Heart right ventricle (tissue), 16 donors: ENCODE measurements at regions not wholly inside any gene's neighbourhood (a gene's known extent, or its start where the extent isn't known, plus 50 kb on each side); places are given as distances from the start of the nearest gene placed in this dataset.

ENCODE experiments used
- ATAC-seq, 8 donors: fragments of 200-7000 bp; cut with Tn5 transposase; one replicate each; pipeline ENCODE4 v1.9.1; 2020; ENCODE audit warnings: mild to moderate bottlenecking in 8 of 8, moderate library complexity in 8 of 8, moderate number of reproducible peaks in 1 of 8
- DNase-seq, 2 donors: peaks; one replicate each; pipeline ENCODE4 v3.0.0-alpha.2; 2020
- H3K27ac ChIP-seq, 10 donors: fragments of 200-600 bp; sonication (generic) in 2 of 10; one replicate each; pipeline versions ENCODE4 v1.5.0 to v1.8.0; 2020 to 2022; ENCODE audit warnings: mild to moderate bottlenecking in 3 of 10
- H3K27me3 ChIP-seq, 7 donors: fragments of 200-600 bp; one replicate each; pipeline ENCODE4 v1.8.0; 2021 to 2022; ENCODE audit warnings: mild to moderate bottlenecking in 2 of 7
- H3K36me3 ChIP-seq, 9 donors: fragments of 200-600 bp; sonication (generic) in 1 of 9; one replicate each; pipeline versions ENCODE4 v1.5.0 to v1.8.0; 2020 to 2022; ENCODE audit warnings: mild to moderate bottlenecking in 2 of 9
- H3K4me1 ChIP-seq, 9 donors: fragments of 200-600 bp; sonication (generic) in 1 of 9; one replicate each; pipeline versions ENCODE4 v1.5.0 to v1.8.0; 2020 to 2022; ENCODE audit warnings: mild to moderate bottlenecking in 4 of 9
- H3K4me3 ChIP-seq, 10 donors: fragments of 200-600 bp; sonication (generic) in 2 of 10; one replicate each; pipeline versions ENCODE4 v1.5.0 to v1.8.0; 2020 to 2022; ENCODE audit warnings: mild to moderate bottlenecking in 7 of 10, moderate library complexity in 2 of 10
- H3K9me3 ChIP-seq, 11 donors: fragments of 200-600 bp in 10 of 11; sonication (generic) in 2 of 11; one replicate each; pipeline versions ENCODE4 v1.5.0 to v1.8.0; 2013 to 2022; ENCODE audit warnings: mild to moderate bottlenecking in 2 of 11, control low read depth in 1 of 11, moderate library complexity in 1 of 11
- WGBS, 2 donors: extraction: QIAGEN DNeasy Blood & Tissue Kit; methylation state at CpG; one replicate each; pipeline ENCODE4 v1.1.7; 2013; ENCODE audit warnings: inconsistent platforms in 1 of 2; 5-methylcytosine and 5-hydroxymethylcytosine counted together
- intact Hi-C, 10 donors: fragments of 100-400 bp; cut with DNase I; formaldehyde crosslinking; loops; one replicate each; pipeline versions ENCODE4 v1.11.1 to v1.14.2; 2022
- TF ChIP-seq, protein P1 (sequence below), 9 donors: fragments of 200-600 bp; sonication (generic) in 2 of 9; IDR thresholded peaks; one replicate each; pipeline versions ENCODE4 v1.5.0 to v1.8.0; 2021 to 2022; ENCODE audit warnings: antibody characterized with exemption in 9 of 9, mild to moderate bottlenecking in 5 of 9, moderate library complexity in 1 of 9
- donor health status: Arrhythmogenic right ventricular cardiomyopathy.
- donor health status: ischemic (EF 13 %, LVEDD 7.1; RV severe dilation, severe dysfunction).
- donor health status: healthy with polysubstance abuse.
- donor health status: DM: no; HTN: yes; CAD: no.
- donor health status: DM: no; HTN: no; CAD: no.
- donor health status: ischemic (EF 25% LVEDD 6.9; RV normal size, moderate dysfunction).
- donor health status: ischemic (EF 25% LVEDD 5.7; RV mildly dilated, moderate dysfunction).
- donor health status: healthy.
- donor health status: DM: yes; HTN: yes; CAD: no.
- donor health status: Ischemic cardiomyopathy.
- donor health status: ischemic (EF 35%, LVEDD 5.7; RV mildly dilated, moderate dysfunction).
- donor health status: nonischemic (EF 11% LVEDD 7.7; RV severe dilation, severe dysfunction).
- donor health status: DM: yes; HTN: yes; CAD: no.
- donor health status: PGD.
- donor health status: ischemic (EF 29% LVEDD 5.4; RV normal size, mild dysfunction).
- donor health status: nonischemic (EF 23%, LVEDD 6.1; RV moderate dilation, normal function).

DNA sequence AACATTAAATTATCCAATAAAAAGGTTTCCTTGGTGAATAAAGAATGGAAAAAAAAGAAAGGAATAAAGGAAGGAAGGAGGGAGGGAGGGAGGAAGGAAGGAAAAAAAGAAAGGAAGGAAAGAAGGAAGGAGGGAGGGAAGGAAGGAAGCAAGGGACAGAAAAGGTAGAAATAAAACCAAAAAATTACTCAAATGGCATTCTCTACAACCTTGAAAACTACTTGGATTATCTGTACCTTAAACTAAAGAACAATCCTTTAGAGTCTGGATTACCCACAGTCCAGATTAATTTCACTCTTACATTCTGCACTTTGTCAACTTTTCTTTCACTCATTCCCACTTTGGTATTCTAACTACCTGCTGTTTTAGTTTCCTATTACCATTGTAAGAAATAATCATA lies 361.8 kb upstream of the ADGRB3 start:
- H3K4me3 ChIP-seq = no peak overlapping the region
- H3K27me3 ChIP-seq = no peaks in the 10 kb centered on the region
- intact Hi-C loops = no loop called here
- TF ChIP-seq, protein P1, sequence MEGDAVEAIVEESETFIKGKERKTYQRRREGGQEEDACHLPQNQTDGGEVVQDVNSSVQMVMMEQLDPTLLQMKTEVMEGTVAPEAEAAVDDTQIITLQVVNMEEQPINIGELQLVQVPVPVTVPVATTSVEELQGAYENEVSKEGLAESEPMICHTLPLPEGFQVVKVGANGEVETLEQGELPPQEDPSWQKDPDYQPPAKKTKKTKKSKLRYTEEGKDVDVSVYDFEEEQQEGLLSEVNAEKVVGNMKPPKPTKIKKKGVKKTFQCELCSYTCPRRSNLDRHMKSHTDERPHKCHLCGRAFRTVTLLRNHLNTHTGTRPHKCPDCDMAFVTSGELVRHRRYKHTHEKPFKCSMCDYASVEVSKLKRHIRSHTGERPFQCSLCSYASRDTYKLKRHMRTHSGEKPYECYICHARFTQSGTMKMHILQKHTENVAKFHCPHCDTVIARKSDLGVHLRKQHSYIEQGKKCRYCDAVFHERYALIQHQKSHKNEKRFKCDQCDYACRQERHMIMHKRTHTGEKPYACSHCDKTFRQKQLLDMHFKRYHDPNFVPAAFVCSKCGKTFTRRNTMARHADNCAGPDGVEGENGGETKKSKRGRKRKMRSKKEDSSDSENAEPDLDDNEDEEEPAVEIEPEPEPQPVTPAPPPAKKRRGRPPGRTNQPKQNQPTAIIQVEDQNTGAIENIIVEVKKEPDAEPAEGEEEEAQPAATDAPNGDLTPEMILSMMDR (IDR thresholded peaks at IDR 0.05) = no peak
- peaks cover 0 to 7% (median 0%) of the 10 kb centered on the region in 11 donors for H3K9me3 ChIP-seq
- no peak overlapping the region for H3K27ac ChIP-seq
- H3K36me3 ChIP-seq = no peaks in the 10 kb centered on the region
- ATAC-seq (no peak), DNase-seq (no peak)
- no peaks in the 10 kb centered on the region for H3K4me1 ChIP-seq

DNA sequence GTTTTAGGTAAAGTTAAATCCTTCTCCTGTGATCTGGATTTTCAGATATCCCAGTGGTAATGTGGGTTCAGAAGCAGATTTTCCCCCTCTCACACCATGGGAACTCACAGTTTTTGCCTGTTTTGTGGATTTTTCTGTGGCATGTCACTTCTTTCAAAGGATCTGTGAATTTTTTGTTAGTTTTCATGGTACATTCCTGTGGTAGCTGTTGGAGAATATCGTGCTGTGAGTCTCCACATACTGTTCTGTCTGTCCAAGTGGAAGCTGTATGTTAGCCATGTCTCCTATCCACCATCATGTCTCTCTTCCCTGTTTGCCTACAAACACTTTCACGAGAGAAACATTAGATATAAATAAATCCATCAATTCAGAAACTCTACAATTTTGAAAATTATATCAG lies 378.7 kb upstream of the ADGRB3 start:
- no peak for DNase-seq
- 60 to 71% methylated on average over 2 of the region's 2 CpGs for WGBS, 2 donors

DNA sequence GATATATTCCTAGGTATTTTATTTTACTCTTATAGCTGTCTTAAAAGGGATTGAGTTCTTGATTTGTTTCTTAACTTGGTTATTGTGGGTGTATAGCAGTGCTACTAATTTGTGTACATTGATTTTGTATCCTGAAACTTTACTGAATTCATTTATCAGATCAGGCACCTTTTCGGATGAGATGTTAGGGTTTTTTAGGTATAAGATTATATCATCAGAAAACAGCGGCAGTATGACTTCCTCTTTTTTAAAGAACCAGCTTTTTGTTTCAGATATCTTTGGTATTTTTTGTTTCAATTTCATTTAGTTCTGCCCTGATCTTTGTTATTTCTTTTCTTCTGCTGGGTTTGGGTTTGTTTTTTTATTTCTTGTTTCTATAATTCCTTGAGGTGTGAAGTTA lies 382.4 kb upstream of the ADGRB3 start:
- H3K27me3 ChIP-seq = no peaks in the 10 kb centered on the region
- TF ChIP-seq, protein P1 (IDR thresholded peaks at IDR 0.05) = no peak
- no peaks in the 10 kb centered on the region for H3K4me1 ChIP-seq
- intact Hi-C loops = no loop called here
- H3K9me3 ChIP-seq = peaks cover 0 to 49% (median 3%) of the 10 kb centered on the region in 11 donors
- WGBS, 2 donors = 80 to 84% methylated on average over 2 of the region's 2 CpGs
- no peak overlapping the region for H3K27ac ChIP-seq
- H3K36me3 ChIP-seq = no peaks in the 10 kb centered on the region
- no peak overlapping the region for H3K4me3 ChIP-seq
- DNase-seq (no peak), ATAC-seq (no peak)

More for the DNA sequence above, 378.7 kb upstream of the ADGRB3 start:
- H3K27me3 ChIP-seq = no peaks in the 10 kb centered on the region
- H3K36me3 ChIP-seq = no peaks in the 10 kb centered on the region
- TF ChIP-seq, protein P1 (IDR thresholded peaks at IDR 0.05) = no peak
- no peak overlapping the region for H3K27ac ChIP-seq
- H3K4me3 ChIP-seq = no peak overlapping the region
- intact Hi-C loops = no loop called here
- H3K4me1 ChIP-seq = no peaks in the 10 kb centered on the region
- H3K9me3 ChIP-seq = peaks cover 0 to 40% (median 3%) of the 10 kb centered on the region in 11 donors
- no peak for ATAC-seq

- Histone ChIP-seq H3K27ac (no peak overlapping the region), H3K36me3 (no peaks in the 10 kb centered on the region), H3K27me3 (no peaks in the 10 kb centered on the region), H3K4me1 (no peaks in the 10 kb centered on the region), H3K9me3 (peaks cover 0 to 23% (median 0%) of the 10 kb centered on the region in 11 donors), H3K4me3 (no peak overlapping the region)
- intact Hi-C loops = no loop called here
- WGBS, 2 donors = 90 to 92% methylated on average over 4 of the region's 4 CpGs
- no peak for DNase-seq
- ATAC-seq = no peak
- TF ChIP-seq, protein P1 (IDR thresholded peaks at IDR 0.05) = no peak
Observed at GRCh38 chr6:68247782-68248181, 387.3 kb upstream of the ADGRB3 start.

- Histone ChIP-seq H3K27me3 (no peaks in the 10 kb centered on the region), H3K36me3 (no peaks in the 10 kb centered on the region), H3K27ac (no peak overlapping the region), H3K4me3 (no peak overlapping the region), H3K4me1 (no peaks in the 10 kb centered on the region), H3K9me3 (peaks cover 0 to 8% (median 0%) of the 10 kb centered on the region in 11 donors)
- TF ChIP-seq, protein P1 (IDR thresholded peaks at IDR 0.05) = no peak
- ATAC-seq (no peak), DNase-seq (no peak)
- intact Hi-C loops = no loop called here
Observed at GRCh38 chr6:68240726-68241125, 394.4 kb upstream of the ADGRB3 start.
